GM12872 (cell line): ENCODE measurements at regions not wholly inside any gene's neighbourhood (a gene's known extent, or its start where the extent isn't known, plus 50 kb on each side); places are given as distances from the start of the nearest gene placed in this dataset.

Experiments
- TF ChIP-seq, protein P1 (sequence below): IDR thresholded peaks from 3 replicates; pipeline ENCODE4 v1.5.1; 2011; ENCODE audit warnings: low read depth, mild to moderate bottlenecking, low read length, moderate library complexity; ENCODE audit not compliant: insufficient read depth

DNA sequence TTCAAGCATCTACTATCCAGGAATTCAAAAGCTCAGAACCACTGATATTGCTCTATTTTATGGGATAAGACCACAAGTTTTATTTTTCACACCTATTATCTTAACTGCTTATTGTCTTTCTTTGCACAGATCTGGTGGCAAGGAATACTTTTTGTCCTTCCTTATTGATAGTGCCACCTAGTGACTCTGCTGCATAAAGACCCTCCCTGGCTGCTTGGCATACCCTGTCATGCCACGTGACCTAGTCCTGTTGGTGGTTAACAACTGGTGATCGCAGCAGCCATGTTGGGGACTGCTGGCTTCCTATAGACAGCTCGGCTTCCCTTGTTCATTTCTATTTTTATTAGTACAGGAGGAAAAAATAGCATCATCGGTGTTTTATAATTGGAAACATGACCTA is 236.3 kb downstream of the MEX3B start:
- TF ChIP-seq, protein P1, sequence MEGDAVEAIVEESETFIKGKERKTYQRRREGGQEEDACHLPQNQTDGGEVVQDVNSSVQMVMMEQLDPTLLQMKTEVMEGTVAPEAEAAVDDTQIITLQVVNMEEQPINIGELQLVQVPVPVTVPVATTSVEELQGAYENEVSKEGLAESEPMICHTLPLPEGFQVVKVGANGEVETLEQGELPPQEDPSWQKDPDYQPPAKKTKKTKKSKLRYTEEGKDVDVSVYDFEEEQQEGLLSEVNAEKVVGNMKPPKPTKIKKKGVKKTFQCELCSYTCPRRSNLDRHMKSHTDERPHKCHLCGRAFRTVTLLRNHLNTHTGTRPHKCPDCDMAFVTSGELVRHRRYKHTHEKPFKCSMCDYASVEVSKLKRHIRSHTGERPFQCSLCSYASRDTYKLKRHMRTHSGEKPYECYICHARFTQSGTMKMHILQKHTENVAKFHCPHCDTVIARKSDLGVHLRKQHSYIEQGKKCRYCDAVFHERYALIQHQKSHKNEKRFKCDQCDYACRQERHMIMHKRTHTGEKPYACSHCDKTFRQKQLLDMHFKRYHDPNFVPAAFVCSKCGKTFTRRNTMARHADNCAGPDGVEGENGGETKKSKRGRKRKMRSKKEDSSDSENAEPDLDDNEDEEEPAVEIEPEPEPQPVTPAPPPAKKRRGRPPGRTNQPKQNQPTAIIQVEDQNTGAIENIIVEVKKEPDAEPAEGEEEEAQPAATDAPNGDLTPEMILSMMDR = 0 out of 3 replicates have a peak, but pooled peaks have one; percentile 12

DNA sequence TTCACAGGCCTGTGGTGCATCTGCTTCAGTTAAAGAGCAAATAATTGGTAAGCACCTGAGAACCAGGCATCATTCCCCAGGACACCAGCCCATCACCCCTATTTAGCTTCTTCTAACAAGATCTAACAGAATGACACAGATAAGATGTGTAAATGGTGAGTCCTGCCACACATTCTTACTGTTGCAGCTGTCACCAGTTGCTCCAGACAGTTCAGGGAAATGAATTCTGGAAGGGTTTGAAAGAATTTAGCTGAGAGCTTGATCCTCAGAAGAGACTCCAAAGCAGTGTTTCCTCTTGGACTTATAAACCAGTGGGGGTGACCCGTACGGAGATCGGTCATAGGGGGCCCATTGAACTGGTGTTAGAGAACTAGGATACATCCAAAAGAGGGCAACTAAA is 238.0 kb downstream of the MEX3B start:
- TF ChIP-seq, protein P1 = no peak

DNA sequence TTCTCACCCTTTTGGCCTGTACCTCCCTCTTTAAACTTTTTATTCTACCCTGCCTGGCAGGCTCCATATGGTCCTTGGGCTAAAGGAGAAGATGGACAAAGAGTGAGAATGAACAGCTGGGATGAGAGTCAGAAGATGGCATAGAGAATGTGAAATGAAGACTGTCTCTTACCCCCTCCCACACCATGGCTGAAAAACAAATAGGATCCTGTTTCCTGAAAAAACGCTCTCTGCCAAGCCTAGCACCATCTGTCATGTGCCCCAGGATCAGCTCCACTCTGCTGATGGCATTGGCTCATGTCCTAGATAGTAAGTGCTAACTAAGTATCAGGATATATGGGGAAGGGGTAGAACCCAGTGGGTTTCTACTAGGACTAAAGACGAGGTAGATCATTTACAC is 238.6 kb downstream of the MEX3B start:
- TF ChIP-seq, protein P1 = no peak

DNA sequence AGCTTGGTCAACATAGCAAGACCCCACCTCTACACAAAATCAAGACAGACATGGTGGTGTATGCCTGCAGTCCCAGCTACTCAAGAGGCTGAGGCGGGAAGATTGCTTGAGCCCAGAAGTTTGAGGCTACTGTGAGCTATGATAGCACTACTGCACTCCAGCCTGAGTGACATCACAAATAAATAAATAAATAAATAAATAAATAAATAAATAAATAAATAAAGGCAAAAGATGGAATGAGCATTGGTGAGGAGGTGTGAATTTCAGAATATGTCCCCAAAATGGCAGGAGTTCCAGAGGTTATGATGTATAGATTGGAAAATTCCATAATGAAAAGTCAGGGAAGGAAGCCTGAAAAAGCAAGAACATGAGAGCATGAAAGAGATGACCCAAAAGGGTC is 249.9 kb downstream of the MEX3B start:
- TF ChIP-seq, protein P1 = no peak

DNA sequence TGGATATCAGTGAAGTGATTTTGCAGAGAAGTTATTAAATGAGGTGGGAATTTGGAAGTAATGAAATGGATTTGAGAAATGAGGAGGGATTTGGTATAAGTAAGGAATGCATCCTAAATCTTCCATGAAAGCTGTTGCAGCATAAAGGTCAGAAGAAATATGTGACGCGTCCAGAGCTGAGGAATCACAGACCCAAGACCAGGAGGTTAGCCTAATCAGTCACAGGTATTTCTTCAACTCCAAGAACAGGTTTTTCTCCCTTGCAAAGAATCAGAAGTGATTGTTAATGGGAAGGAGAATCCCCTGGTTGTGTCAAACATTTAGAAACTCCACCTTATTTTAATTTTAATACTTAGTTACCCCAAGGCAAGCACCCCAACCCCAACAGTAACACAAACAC is 253.2 kb downstream of the MEX3B start:
- TF ChIP-seq, protein P1 = no peak

DNA sequence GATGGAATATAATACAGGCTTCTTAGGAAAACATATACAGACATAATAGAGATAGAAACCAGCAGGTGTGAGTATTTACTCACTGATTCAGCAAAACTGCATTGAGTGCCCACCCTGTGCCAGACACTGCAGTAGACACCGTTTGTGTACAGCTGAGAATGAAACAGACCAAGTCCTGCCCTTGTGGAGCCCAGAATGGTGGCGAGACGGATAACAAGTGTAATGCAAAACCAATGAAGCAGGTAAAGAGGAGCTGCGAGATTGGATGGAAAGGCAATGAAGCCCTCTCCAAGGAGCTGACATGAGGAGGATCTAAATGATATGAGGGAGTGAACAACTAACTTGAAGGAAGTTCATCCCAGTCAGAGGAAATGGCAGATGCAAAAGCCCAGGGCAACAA is 256.4 kb downstream of the MEX3B start:
- TF ChIP-seq, protein P1 = no peak

DNA sequence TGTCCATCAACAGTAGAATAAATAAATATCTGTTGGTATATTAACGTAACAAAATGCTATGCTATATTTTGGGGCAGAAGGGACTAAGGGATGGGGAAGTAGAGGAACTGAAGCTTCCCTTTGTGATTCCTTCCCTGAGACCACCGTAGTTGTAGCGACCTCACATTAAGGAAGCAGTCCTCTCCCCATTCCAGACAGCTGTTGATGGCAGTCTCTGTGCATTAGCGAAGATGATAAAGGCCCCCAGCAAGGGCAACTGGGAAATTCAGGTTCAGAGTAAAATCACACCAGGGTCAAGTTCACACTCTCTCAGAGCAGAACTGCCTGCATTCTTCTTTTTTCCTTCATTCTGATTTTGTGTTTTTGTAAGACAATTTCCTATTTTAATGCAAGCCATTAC is 259.0 kb downstream of the MEX3B start:
- TF ChIP-seq, protein P1 = no peak

DNA sequence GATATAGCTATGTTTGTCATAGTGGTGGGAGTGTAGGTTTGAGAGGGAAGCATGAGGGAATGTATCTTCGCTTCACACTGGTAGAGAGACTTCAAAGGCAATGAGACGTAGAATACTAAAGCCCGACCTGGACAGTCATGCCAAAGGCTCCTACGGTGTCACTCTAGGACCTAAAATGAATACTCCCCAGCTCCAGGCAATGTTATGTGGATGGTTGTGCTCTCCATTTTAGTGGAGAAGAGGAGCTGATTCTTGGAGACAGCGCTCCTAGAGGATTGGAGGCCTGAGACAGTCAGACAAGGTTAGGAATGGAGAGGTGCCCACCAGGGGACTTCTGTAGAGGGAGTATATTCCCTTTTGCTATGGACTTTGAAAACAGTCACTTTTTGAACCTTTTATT is 260.1 kb downstream of the MEX3B start:
- TF ChIP-seq, protein P1 = no peak
